Progenitor cell of endocrine pancreas (in vitro differentiated cells): ENCODE measurements at regions not wholly inside any gene's neighbourhood (a gene's known extent, or its start where the extent isn't known, plus 50 kb on each side); places are given as distances from the start of the nearest gene placed in this dataset.

Experiments used
- DNase-seq: peaks from one replicate; pipeline ENCODE4 v3.0.0; 2021; ENCODE audit warnings: low spot score; ENCODE audit not compliant: unreplicated experiment
- H3K27ac Mint-ChIP-seq: 2 replicates; pipeline ENCODE4 v1.8.0; 2021; ENCODE audit warnings: mild to moderate bottlenecking, moderate library complexity, mixed read lengths
- H3K27me3 Mint-ChIP-seq: 2 replicates; pipeline ENCODE4 v1.8.0; 2021; ENCODE audit warnings: mixed read lengths
- H3K36me3 Mint-ChIP-seq: 2 replicates; pipeline ENCODE4 v1.8.0; 2022; ENCODE audit warnings: mixed read lengths; ENCODE audit not compliant: insufficient read depth
- H3K4me1 Mint-ChIP-seq: 2 replicates; pipeline ENCODE4 v1.8.0; 2021; ENCODE audit warnings: low read depth, mixed read lengths
- H3K4me3 Mint-ChIP-seq: 2 replicates; pipeline ENCODE4 v1.8.0; 2021; ENCODE audit warnings: low read depth, mild to moderate bottlenecking, moderate library complexity, mixed read lengths
- H3K9me3 Mint-ChIP-seq: 2 replicates; pipeline ENCODE4 v1.8.0; 2021; ENCODE audit warnings: low read depth, mixed read lengths
- CTCF ChIP-seq: fragments of 200-600 bp; sonication (generic); IDR thresholded peaks from one replicate; pipeline ENCODE4 v1.5.0; 2021; ENCODE audit warnings: antibody characterized with exemption, mild to moderate bottlenecking; ENCODE audit not compliant: unreplicated experiment

GRCh38 chr17:34140006-34140405 is 115.1 kb upstream of the CCL2 start:
- no peak for DNase-seq
- no peaks in the 10 kb centered on the region for H3K9me3 Mint-ChIP-seq
- no peak for TF ChIP-seq CTCF
- H3K4me1 Mint-ChIP-seq: peaks cover 8% of the 10 kb centered on the region
- H3K27ac Mint-ChIP-seq: no peak overlapping the region
- H3K4me3 Mint-ChIP-seq: no peak overlapping the region
- no peaks in the 10 kb centered on the region for H3K36me3 Mint-ChIP-seq
- peaks cover 3% of the 10 kb centered on the region for H3K27me3 Mint-ChIP-seq

DNA sequence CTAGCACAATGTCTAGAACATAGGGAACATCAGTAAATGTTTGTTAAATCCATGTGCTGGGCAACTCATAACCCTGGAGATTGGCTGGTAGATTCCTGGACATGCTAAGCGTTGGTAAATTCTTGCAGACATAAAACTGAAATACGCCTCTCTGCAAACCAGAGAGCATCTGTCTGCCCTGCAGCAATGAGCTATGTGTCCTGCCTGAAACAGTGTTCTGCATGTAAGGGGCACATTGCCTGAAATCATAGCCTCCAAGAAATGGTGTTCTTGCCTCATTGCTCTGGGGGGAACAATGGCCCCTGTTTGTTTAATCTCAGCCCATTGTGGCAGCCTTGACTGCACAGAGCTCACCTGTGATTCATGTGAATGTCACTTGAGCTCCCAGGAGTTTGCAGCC is 113.5 kb upstream of the CCL2 start:
- H3K4me3 Mint-ChIP-seq: no peak overlapping the region
- peaks cover 3% of the 10 kb centered on the region for H3K4me1 Mint-ChIP-seq
- no peak for TF ChIP-seq CTCF
- peaks cover 3% of the 10 kb centered on the region for H3K27me3 Mint-ChIP-seq
- no peaks in the 10 kb centered on the region for H3K36me3 Mint-ChIP-seq
- H3K27ac Mint-ChIP-seq: no peak overlapping the region
- H3K9me3 Mint-ChIP-seq: no peaks in the 10 kb centered on the region
- no peak for DNase-seq

GRCh38 chr17:34143430-34143829 is 111.7 kb upstream of the CCL2 start:
- no peak overlapping the region for H3K4me3 Mint-ChIP-seq
- no peaks in the 10 kb centered on the region for H3K9me3 Mint-ChIP-seq
- H3K27ac Mint-ChIP-seq: no peak overlapping the region
- no peak for DNase-seq
- H3K27me3 Mint-ChIP-seq: peaks cover 6% of the 10 kb centered on the region
- H3K36me3 Mint-ChIP-seq: no peaks in the 10 kb centered on the region
- peaks cover 3% of the 10 kb centered on the region for H3K4me1 Mint-ChIP-seq
- TF ChIP-seq CTCF: no peak

DNA sequence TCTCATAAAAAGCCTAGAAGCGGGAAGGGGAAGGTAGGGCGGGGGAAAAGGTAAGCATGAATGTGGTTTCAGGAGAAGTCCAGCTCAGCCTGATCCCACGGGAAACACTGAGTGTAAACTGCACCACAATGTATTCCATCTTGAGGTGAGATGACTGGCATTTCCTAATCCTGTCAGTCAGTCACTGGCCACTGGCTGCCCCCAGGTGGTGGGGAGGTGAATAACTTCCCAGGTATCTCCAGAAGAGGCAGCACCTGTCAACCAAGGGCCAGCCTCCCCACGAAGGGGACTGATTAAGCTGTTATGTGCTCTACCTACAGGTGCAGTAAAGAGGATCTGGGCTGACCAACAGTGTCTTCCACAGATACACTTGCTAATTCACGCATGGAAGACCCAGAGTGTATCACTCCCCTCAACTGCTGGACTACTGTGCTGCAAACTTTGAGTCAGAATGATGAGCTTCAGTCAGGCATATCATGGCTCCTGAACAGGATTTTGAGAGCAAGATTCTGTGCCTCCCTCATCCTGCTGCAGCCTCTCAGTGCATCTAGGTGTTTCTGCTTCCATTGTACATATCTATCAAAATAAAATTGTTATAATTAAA is 108.5 kb upstream of the CCL2 start:
- no peaks in the 10 kb centered on the region for H3K36me3 Mint-ChIP-seq
- H3K9me3 Mint-ChIP-seq: no peaks in the 10 kb centered on the region
- peak; percentile 81 for TF ChIP-seq CTCF
- H3K4me1 Mint-ChIP-seq: peaks cover under 1% of the 10 kb centered on the region
- H3K4me3 Mint-ChIP-seq: no peak overlapping the region
- DNase-seq: peak; percentile 46
- peaks cover 3% of the 10 kb centered on the region for H3K27me3 Mint-ChIP-seq
- H3K27ac Mint-ChIP-seq: no peak overlapping the region

GRCh38 chr17:34151102-34151501 is 104.0 kb upstream of the CCL2 start:
- no peak overlapping the region for H3K4me3 Mint-ChIP-seq
- TF ChIP-seq CTCF: no peak
- H3K27ac Mint-ChIP-seq: no peak overlapping the region
- peaks cover 40% of the 10 kb centered on the region for H3K27me3 Mint-ChIP-seq
- H3K9me3 Mint-ChIP-seq: no peaks in the 10 kb centered on the region
- no peaks in the 10 kb centered on the region for H3K36me3 Mint-ChIP-seq
- no peaks in the 10 kb centered on the region for H3K4me1 Mint-ChIP-seq
- no peak for DNase-seq
